SU-DHL-6 (cell line): ENCODE measurements at regions not wholly inside any gene's neighbourhood (a gene's known extent, or its start where the extent isn't known, plus 50 kb on each side); places are given as distances from the start of the nearest gene placed in this dataset.

Source experiments
- H2AFZ ChIP-seq: fragments of 200-600 bp; sonication (generic); 2 replicates; pipeline ENCODE4 v1.6.1; 2014; ENCODE audit warnings: low read depth, mild to moderate bottlenecking, moderate library complexity, mixed read lengths, antibody characterized with exemption, low read length; ENCODE audit not compliant: severe bottlenecking
- H3F3A ChIP-seq: fragments of 200-600 bp; shearing (Covaris generic); 2 replicates; pipeline ENCODE4 v1.6.0; 2016; ENCODE audit warnings: antibody characterized with exemption, mild to moderate bottlenecking; ENCODE audit not compliant: insufficient read depth
- H3K27ac ChIP-seq: fragments of 200-600 bp; sonication (generic); 2 replicates; pipeline ENCODE4 v1.5.1; 2016; ENCODE audit warnings: low read depth, mild to moderate bottlenecking, low read length, moderate library complexity, mixed read lengths
- H3K27me3 ChIP-seq: fragments of 200-600 bp; sonication (generic), shearing (Covaris generic); 2 replicates; pipeline ENCODE4 v1.6.0; 2014; ENCODE audit warnings: mild to moderate bottlenecking, low read length
- H3K36me3 ChIP-seq: fragments of 200-600 bp; sonication (generic); 2 replicates; pipeline ENCODE4 v1.6.1; 2014; ENCODE audit warnings: mild to moderate bottlenecking, low read length, mixed read lengths
- H3K4me2 ChIP-seq: fragments of 300-600, 200-600 bp; shearing (Covaris generic), sonication (generic); 2 replicates; pipeline ENCODE4 v1.6.0; 2014; ENCODE audit warnings: low read length, low read depth, mild to moderate bottlenecking; ENCODE audit not compliant: poor library complexity, severe bottlenecking
- H3K4me3 ChIP-seq: fragments of 200-600 bp; sonication (generic); 2 replicates; pipeline ENCODE4 v1.5.1; 2014; ENCODE audit warnings: antibody characterized with exemption, low read length, mild to moderate bottlenecking, mixed read lengths; ENCODE audit not compliant: insufficient read depth, poor library complexity, severe bottlenecking
- H3K79me2 ChIP-seq: fragments of 200-600 bp; sonication (generic); 2 replicates; pipeline ENCODE4 v1.6.1; 2014; ENCODE audit warnings: mild to moderate bottlenecking, low read length, moderate library complexity; ENCODE audit not compliant: insufficient read depth
- H3K9ac ChIP-seq: fragments of 200-600 bp; sonication (generic); 2 replicates; pipeline ENCODE4 v1.7.0; 2014; ENCODE audit warnings: mild to moderate bottlenecking, low read length
- H3K9me2 ChIP-seq: fragments of 200-600 bp; sonication (generic); replicated peaks from 2 replicates; pipeline ENCODE4 v1.6.1; 2014; ENCODE audit warnings: low read length; ENCODE audit not compliant: insufficient read depth
- H3K9me3 ChIP-seq: fragments of 200-600 bp; sonication (generic); 2 replicates; pipeline ENCODE4 v1.6.1; 2014; ENCODE audit warnings: low read length, mixed read lengths; ENCODE audit not compliant: insufficient read depth
- H4K20me1 ChIP-seq: fragments of 200-600 bp; sonication (generic); 2 replicates; pipeline ENCODE4 v1.6.1; 2014; ENCODE audit warnings: low read depth, mild to moderate bottlenecking, antibody characterized with exemption, low read length, moderate library complexity, mixed read lengths
- EZH2phosphoT487 ChIP-seq: fragments of 200-600 bp; sonication (generic), shearing (Covaris generic); conservative IDR thresholded peaks from 2 replicates; pipeline ENCODE4 v1.6.1; 2018; ENCODE audit warnings: mild to moderate bottlenecking, antibody characterized with exemption, low read length, moderate library complexity, mixed read lengths
- TF ChIP-seq, protein P1 (sequence below): fragments of 200-600 bp; sonication (generic); IDR thresholded peaks from one replicate; pipeline ENCODE4 v1.5.1; 2017; ENCODE audit warnings: antibody characterized with exemption, mild to moderate bottlenecking, low read length, moderate library complexity; ENCODE audit not compliant: insufficient read depth, poor library complexity, severe bottlenecking

DNA sequence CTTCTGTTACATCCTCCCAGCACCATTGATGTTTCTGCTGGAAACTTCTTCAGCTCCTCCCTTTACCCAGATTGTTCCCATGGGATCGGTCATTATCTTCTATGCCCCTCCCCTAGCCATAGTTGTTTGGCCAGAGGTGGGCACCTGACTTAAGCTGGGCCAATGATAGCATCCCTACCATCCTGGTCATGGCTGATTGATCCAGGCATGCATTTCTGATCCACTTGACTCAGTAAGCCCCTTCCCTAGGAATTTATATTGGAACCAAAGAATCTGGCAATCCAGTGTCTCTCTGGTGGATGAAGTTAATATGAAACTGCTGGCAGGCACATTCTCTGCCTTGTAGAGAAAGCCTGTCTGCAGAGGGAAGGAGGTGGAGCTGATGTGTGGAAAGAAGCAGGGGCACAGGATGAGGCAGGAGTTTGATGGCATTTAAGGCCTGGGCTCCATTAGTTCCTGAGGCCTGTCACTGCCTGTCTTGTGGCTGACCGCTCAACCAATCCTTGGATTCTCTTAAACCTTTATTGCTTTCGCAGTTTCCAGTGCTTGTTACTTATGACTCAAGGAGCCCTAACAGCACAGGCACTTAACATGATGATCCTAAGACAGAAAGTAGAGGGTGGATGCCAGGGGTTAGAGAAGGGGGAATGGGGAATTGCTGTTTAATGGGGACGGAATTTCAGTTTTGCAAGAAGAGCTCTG lies 152.4 kb downstream of the ABCC12 start:
- H3K27me3 ChIP-seq, result no peaks in the 10 kb centered on the region
- H3F3A ChIP-seq, result no peaks in the 10 kb centered on the region
- no peaks in the 10 kb centered on the region for H3K79me2 ChIP-seq
- H3K9me2 ChIP-seq, result no peaks in the 10 kb centered on the region
- no peaks in the 10 kb centered on the region for H4K20me1 ChIP-seq
- H2AFZ ChIP-seq, result no peak overlapping the region
- no peak overlapping the region for H3K9ac ChIP-seq
- H3K4me3 ChIP-seq, result no peak overlapping the region
- no peak overlapping the region for H3K27ac ChIP-seq
- no peak overlapping the region for H3K4me2 ChIP-seq
- no peaks in the 10 kb centered on the region for H3K36me3 ChIP-seq
- TF ChIP-seq, protein P1, sequence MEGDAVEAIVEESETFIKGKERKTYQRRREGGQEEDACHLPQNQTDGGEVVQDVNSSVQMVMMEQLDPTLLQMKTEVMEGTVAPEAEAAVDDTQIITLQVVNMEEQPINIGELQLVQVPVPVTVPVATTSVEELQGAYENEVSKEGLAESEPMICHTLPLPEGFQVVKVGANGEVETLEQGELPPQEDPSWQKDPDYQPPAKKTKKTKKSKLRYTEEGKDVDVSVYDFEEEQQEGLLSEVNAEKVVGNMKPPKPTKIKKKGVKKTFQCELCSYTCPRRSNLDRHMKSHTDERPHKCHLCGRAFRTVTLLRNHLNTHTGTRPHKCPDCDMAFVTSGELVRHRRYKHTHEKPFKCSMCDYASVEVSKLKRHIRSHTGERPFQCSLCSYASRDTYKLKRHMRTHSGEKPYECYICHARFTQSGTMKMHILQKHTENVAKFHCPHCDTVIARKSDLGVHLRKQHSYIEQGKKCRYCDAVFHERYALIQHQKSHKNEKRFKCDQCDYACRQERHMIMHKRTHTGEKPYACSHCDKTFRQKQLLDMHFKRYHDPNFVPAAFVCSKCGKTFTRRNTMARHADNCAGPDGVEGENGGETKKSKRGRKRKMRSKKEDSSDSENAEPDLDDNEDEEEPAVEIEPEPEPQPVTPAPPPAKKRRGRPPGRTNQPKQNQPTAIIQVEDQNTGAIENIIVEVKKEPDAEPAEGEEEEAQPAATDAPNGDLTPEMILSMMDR, result no peak
- TF ChIP-seq EZH2phosphoT487, result no peak
- no peaks in the 10 kb centered on the region for H3K9me3 ChIP-seq

DNA sequence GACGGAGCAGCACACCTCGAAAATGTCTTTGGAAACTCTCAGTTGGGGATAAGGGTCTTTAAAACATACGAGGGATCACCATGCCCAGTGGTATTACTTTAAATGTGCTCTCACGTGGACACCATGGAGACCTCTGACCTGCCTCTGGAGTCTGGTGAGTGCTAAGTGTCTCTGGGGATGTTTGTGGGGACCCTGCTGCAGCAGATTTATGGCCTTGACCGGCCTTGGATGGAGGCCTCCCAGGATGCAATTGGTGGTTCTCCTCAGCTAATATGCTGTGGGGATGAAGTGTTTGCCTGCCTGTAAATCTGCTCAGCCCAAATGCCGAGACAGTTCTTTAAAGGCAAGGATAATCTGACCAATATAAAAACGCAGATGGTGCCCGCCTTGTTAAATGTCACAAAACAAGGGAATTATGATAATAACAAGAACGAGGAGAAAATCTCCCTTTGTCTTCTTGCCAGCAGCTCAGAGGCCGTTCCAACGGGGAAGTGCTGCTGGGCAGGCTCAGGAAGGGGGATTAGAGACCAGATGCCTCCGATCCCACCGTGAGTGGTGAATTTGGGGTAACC lies 154.4 kb downstream of the ABCC12 start:
- Histone ChIP-seq H3K27me3 (no peaks in the 10 kb centered on the region), H3K27ac (no peak overlapping the region), H2AFZ (no peak overlapping the region), H4K20me1 (no peaks in the 10 kb centered on the region), H3K9ac (no peak overlapping the region), H3K9me2 (no peaks in the 10 kb centered on the region), H3F3A (no peaks in the 10 kb centered on the region), H3K4me3 (no peak overlapping the region), H3K79me2 (no peaks in the 10 kb centered on the region), H3K36me3 (no peaks in the 10 kb centered on the region), H3K4me2 (no peak overlapping the region), H3K9me3 (no peaks in the 10 kb centered on the region)
- TF ChIP-seq EZH2phosphoT487, result no peak
- TF ChIP-seq, protein P1, result no peak

DNA sequence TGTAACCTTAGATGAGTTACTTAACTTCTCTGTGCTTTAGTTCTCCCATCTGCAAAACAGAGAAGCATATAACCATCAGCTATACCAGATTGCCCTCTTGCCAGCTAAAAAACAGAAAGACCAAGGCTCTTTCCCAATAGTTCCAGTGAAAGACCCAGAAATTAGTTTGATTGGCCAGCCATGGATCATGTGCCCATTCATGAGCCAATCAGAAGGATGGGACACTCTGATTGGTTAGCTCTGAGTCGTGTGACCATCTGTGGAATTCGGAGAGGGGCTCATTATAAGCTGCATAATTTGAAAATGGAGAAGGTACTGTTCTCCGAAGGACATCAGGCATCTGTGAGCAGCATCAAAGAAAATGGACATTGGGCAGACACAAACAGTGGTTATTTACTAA lies 155.2 kb downstream of the ABCC12 start:
- Histone ChIP-seq H3K9me2 (no peaks in the 10 kb centered on the region), H3K36me3 (no peaks in the 10 kb centered on the region), H3K4me2 (no peak overlapping the region), H4K20me1 (no peaks in the 10 kb centered on the region), H3K27me3 (no peaks in the 10 kb centered on the region), H3K4me3 (no peak overlapping the region), H2AFZ (no peak overlapping the region), H3F3A (no peaks in the 10 kb centered on the region), H3K27ac (no peak overlapping the region), H3K79me2 (no peaks in the 10 kb centered on the region), H3K9ac (no peak overlapping the region), H3K9me3 (no peaks in the 10 kb centered on the region)
- TF ChIP-seq, protein P1, result no peak
- no peak for TF ChIP-seq EZH2phosphoT487
